AG10803 (cell line): ENCODE measurements at regions not wholly inside any gene's neighbourhood (a gene's known extent, or its start where the extent isn't known, plus 50 kb on each side); places are given as distances from the start of the nearest gene placed in this dataset.

ENCODE experiments used
- DNase-seq: peaks from one replicate; pipeline ENCODE4 v3.0.0; 2010; ENCODE audit warnings: low read depth
- H3K4me3 ChIP-seq: 2 replicates; pipeline ENCODE4 v1.5.1; 2011; ENCODE audit warnings: mild to moderate bottlenecking, low read length, control low read depth
- TF ChIP-seq, protein P1 (sequence below): conservative IDR thresholded peaks from 2 replicates; pipeline ENCODE4 v1.5.1; 2011; ENCODE audit warnings: mild to moderate bottlenecking, low read length, control low read depth, inconsistent platforms

DNA sequence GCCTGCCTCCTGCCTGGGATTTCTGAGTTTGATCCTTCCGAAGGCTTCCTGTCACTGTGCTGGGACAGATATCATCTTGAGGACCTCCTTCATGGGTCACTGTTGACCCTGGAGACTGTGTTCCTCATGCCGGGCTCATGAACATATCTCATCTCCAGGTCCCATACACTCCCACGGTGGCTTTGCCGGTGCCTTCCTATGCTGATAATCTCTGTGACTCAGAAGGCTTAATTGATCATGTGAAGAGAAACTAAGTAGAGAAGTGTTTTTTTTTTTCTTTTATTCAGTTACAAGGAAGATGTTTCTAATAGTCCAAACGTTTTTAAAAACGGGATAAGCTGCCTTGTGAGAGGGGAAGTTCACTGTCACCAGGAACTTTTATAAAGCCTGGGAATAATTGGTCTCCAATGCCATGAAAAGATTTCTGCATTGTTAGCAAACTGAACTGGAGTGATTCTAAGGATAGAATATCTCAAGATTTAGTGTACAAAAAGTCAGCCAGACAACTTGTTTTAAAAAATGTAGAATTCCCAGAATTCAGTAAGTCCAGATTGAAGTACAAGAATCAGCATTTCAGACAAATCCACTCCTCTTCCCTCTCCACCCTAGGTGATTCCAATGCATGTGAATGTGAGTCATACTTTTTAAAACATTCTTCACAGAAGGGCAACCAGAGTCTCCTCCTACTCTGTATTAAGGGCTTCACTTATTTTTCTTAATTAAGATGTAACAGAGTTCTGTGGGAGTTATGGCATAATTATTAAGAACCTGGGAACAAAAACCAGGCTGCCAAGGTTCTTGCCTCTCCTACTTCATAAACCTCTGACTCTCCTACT lies 139.8 kb upstream of the LGR5 start:
- no peak for DNase-seq
- TF ChIP-seq, protein P1, sequence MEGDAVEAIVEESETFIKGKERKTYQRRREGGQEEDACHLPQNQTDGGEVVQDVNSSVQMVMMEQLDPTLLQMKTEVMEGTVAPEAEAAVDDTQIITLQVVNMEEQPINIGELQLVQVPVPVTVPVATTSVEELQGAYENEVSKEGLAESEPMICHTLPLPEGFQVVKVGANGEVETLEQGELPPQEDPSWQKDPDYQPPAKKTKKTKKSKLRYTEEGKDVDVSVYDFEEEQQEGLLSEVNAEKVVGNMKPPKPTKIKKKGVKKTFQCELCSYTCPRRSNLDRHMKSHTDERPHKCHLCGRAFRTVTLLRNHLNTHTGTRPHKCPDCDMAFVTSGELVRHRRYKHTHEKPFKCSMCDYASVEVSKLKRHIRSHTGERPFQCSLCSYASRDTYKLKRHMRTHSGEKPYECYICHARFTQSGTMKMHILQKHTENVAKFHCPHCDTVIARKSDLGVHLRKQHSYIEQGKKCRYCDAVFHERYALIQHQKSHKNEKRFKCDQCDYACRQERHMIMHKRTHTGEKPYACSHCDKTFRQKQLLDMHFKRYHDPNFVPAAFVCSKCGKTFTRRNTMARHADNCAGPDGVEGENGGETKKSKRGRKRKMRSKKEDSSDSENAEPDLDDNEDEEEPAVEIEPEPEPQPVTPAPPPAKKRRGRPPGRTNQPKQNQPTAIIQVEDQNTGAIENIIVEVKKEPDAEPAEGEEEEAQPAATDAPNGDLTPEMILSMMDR, result no peak
- no peak overlapping the region for H3K4me3 ChIP-seq

DNA sequence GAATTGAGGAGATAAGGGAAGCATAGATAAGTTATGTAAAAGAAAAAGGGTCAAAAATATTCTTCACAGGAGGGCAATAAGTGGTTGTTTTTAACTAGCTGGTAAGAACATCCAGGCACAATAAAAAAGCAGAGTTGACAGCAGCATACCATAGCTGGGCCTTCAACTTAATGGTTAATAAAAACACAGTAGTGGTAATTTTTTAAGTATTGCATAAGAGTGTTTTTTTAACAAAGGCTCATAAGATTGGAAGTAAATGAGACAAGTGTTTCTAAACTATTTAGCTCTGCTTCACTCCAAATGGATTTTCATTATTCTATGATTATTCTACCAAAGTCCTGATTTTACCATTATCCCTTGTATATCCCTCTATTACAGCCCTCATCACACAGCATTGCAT lies 140.1 kb upstream of the TSPAN8 start:
- TF ChIP-seq, protein P1, result no peak
- DNase-seq, result no peak
- no peak overlapping the region for H3K4me3 ChIP-seq

- H3K4me3 ChIP-seq, result no peak overlapping the region
- no peak for DNase-seq
- TF ChIP-seq, protein P1, result no peak
Observed at GRCh38 chr12:71295953-71296352, 138.2 kb upstream of the TSPAN8 start.

- no peak for DNase-seq
- TF ChIP-seq, protein P1, result no peak
- no peak overlapping the region for H3K4me3 ChIP-seq
Observed at GRCh38 chr12:71291746-71292145, 133.9 kb upstream of the TSPAN8 start.

DNA sequence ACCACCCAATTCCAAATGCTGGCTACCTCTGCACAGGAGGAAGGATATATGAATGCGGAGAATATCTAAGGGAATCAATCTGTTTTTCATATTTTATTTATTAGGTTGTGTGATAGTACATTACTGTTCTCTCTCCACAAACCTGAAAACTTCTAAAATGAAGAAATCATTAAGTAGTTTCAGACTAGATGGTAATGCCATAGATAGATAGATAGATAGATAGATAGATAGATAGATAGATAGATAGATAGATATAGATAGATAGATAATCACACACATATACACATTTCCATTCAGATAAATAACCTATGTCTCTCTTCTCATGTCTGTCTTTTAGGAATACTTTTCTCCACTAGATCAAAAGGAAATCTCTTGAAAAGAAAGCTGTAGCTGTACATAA lies 126.1 kb upstream of the TSPAN8 start:
- DNase-seq, result no peak
- H3K4me3 ChIP-seq, result no peak overlapping the region
- TF ChIP-seq, protein P1, result no peak

- no peak overlapping the region for H3K4me3 ChIP-seq
- TF ChIP-seq, protein P1, result no peak
- no peak for DNase-seq
Observed at GRCh38 chr12:71282925-71283324, 125.1 kb upstream of the TSPAN8 start.

DNA sequence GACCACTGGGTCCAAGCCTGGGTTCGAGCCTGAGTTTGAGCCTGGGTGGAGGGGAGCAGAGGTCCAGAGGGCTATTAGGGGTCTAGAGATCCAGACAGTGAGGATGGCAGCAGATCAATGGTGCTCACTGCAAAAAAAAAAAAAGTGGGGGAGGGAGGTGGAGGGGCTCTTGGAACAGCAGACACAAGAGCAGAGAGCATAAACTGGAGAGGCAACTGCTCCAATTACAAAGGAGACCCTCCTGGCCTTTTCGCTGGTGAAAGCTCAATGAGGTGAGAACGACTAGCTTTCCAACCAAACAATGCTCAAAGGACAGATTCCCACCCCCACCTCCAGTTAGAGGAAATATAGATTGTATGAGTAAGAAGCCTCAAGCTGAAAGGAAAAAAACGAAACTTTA lies 124.2 kb upstream of the TSPAN8 start:
- TF ChIP-seq, protein P1, result no peak
- no peak for DNase-seq
- H3K4me3 ChIP-seq, result no peak overlapping the region
